ENCODE measurements at regions not wholly inside any gene's neighbourhood (a gene's known extent, or its start where the extent isn't known, plus 50 kb on each side); places are given as distances from the start of the nearest gene placed in this dataset.

- TF ChIP-seq ZNF512 (CRISPR knock-in tag; IDR thresholded peaks at IDR 0.05; ENCODE audit: borderline replicate concordance) (no peak), GABPB1 (CRISPR knock-in tag; IDR thresholded peaks at IDR 0.05) (no peak), MYBL2 (CRISPR knock-in tag; IDR thresholded peaks at IDR 0.05) (no peak)
Measured at GRCh38 chr13:85080691-85081090, 718.5 kb downstream of the SLITRK6 start (continued).

GRCh38 chr13:85076343-85076742, 722.9 kb downstream of the SLITRK6 start:
- H3K27me3 Mint-ChIP-seq (ENCODE audit: low read depth) = no peaks in the 10 kb centered on the region
- H3K36me3 Mint-ChIP-seq = no peaks in the 10 kb centered on the region
- no peaks in the 10 kb centered on the region for H3K9me3 Mint-ChIP-seq
- TF ChIP-seq ETV6 (CRISPR knock-in tag; IDR thresholded peaks at IDR 0.05) (no peak), SOX15 (CRISPR knock-in tag; IDR thresholded peaks at IDR 0.05) (no peak), USF2 (CRISPR knock-in tag; IDR thresholded peaks at IDR 0.05) (no peak), HMGXB4 (CRISPR knock-in tag; IDR thresholded peaks at IDR 0.05) (no peak), FOXP4 (CRISPR knock-in tag; IDR thresholded peaks at IDR 0.05) (no peak)
- H3K27ac Mint-ChIP-seq = no peak overlapping the region
- CTCF ChIA-PET = no interaction called here
- ATAC-seq = no peak
- no peak for DNase-seq (ENCODE audit: low spot score)
- H3K4me3 Mint-ChIP-seq = no peak overlapping the region
- POLR2A ChIA-PET = no interaction called here
- H3K4me1 Mint-ChIP-seq = no peaks in the 10 kb centered on the region

- Mint-ChIP-seq H3K27ac (no peak overlapping the region), H3K4me1 (no peaks in the 10 kb centered on the region), H3K36me3 (no peaks in the 10 kb centered on the region), H3K27me3 (ENCODE audit: low read depth) (no peaks in the 10 kb centered on the region), H3K4me3 (no peak overlapping the region), H3K9me3 (no peaks in the 10 kb centered on the region)
- no peak for ATAC-seq
- CTCF ChIA-PET = no interaction called here
- POLR2A ChIA-PET = no interaction called here
- no peak for DNase-seq (ENCODE audit: low spot score)
- no peak for TF ChIP-seq ZNF423 (CRISPR knock-in tag; IDR thresholded peaks at IDR 0.05)
- no peak for TF ChIP-seq SMAD3 (CRISPR knock-in tag; IDR thresholded peaks at IDR 0.05; ENCODE audit: borderline replicate concordance)
- no peak for TF ChIP-seq ZNF416 (CRISPR knock-in tag; IDR thresholded peaks at IDR 0.05)
- TF ChIP-seq ZNF671 (CRISPR knock-in tag; IDR thresholded peaks at IDR 0.05) = no peak
- no peak for TF ChIP-seq CTCF (IDR thresholded peaks at IDR 0.05)
- no peak for TF ChIP-seq AFF4 (CRISPR knock-in tag; IDR thresholded peaks at IDR 0.05; ENCODE audit: borderline replicate concordance)
- no peak for TF ChIP-seq FOXP4 (CRISPR knock-in tag; IDR thresholded peaks at IDR 0.05)
- no peak for TF ChIP-seq ZNF232 (CRISPR knock-in tag; IDR thresholded peaks at IDR 0.05)
- no peak for TF ChIP-seq NFE2L1 (CRISPR knock-in tag; IDR thresholded peaks at IDR 0.05)
- no peak for TF ChIP-seq ZNF138 (CRISPR knock-in tag; conservative IDR thresholded peaks at IDR 0.05)
- TF ChIP-seq NR1H2 (CRISPR knock-in tag; IDR thresholded peaks at IDR 0.05) = no peak
- TF ChIP-seq FOXK1 (CRISPR knock-in tag; IDR thresholded peaks at IDR 0.05) = no peak
- TF ChIP-seq JUN (CRISPR knock-in tag; IDR thresholded peaks at IDR 0.05) = no peak
Measured at GRCh38 chr13:85074543-85075313, 724.5 kb downstream of the SLITRK6 start.
